ENCODE measurements at regions not wholly inside any gene's neighbourhood (a gene's known extent, or its start where the extent isn't known, plus 50 kb on each side); places are given as distances from the start of the nearest gene placed in this dataset.

- Histone ChIP-seq H3K4me1 (ENCODE audit: insufficient read depth) (peaks cover 33% of the 10 kb centered on the region), H3K27ac (peak overlapping the region; percentile 90), H3K36me3 (ENCODE audit: low read depth) (no peaks in the 10 kb centered on the region), H3K79me2 (ENCODE audit: insufficient read depth) (no peaks in the 10 kb centered on the region), H3K9me2 (ENCODE audit: insufficient read depth) (0 out of 2 replicates have a peak, but pooled peaks cover 4% of the 10 kb centered on the region), H3K4me2 (ENCODE audit: unreplicated experiment) (peak overlapping the region; percentile 54), H3K9ac (no peak overlapping the region), H3F3A (ENCODE audit: insufficient read depth) (peaks cover 31% of the 10 kb centered on the region), H3K4me3 (peak overlapping the region; percentile 36), H3K27me3 (replicated peaks; ENCODE audit: insufficient read depth) (no peaks in the 10 kb centered on the region), H2AFZ (no peak overlapping the region), H3K9me3 (ENCODE audit: low read depth) (no peaks in the 10 kb centered on the region), H4K20me1 (ENCODE audit: insufficient read depth) (no peaks in the 10 kb centered on the region)
- TF ChIP-seq EZH2 (IDR thresholded peaks at IDR 0.05; ENCODE audit: insufficient read depth, poor library complexity, severe bottlenecking): no peak
- TF ChIP-seq EZH2phosphoT487 (IDR thresholded peaks at IDR 0.05; ENCODE audit: insufficient read depth, low read depth): no peak
- in situ Hi-C loops (cut with MboI): no loop called here
- peak; percentile 46 for DNase-seq
- WGBS, 2 experiments (ENCODE audit: low coverage in 1 of 2, low lambda C conversion rate in 2 of 2, missing lambda C conversion rate in 2 of 2): 5 to 7% methylated on average over 3 of the region's 3 CpGs
These were observed 235.9 kb downstream of the DMRTA1 start for GRCh38 chr9:22682536-22682935.

GRCh38 chr9:22682961-22683699 lies 236.5 kb downstream of the DMRTA1 start:
- no peaks in the 10 kb centered on the region for H3K36me3 ChIP-seq (ENCODE audit: low read depth)
- no peak overlapping the region for H2AFZ ChIP-seq
- in situ Hi-C loops (cut with MboI): no loop called here
- H3K27me3 ChIP-seq (replicated peaks; ENCODE audit: insufficient read depth): no peaks in the 10 kb centered on the region
- 8% methylated on average over 4 of the region's 4 CpGs for WGBS, 2 experiments (ENCODE audit: low coverage in 1 of 2, low lambda C conversion rate in 2 of 2, missing lambda C conversion rate in 2 of 2)
- TF ChIP-seq EZH2phosphoT487 (IDR thresholded peaks at IDR 0.05; ENCODE audit: insufficient read depth, low read depth): no peak
- no peak for TF ChIP-seq EZH2 (IDR thresholded peaks at IDR 0.05; ENCODE audit: insufficient read depth, poor library complexity, severe bottlenecking)
- peak overlapping the region; percentile 47 for H3K4me3 ChIP-seq
- H3K4me2 ChIP-seq (ENCODE audit: unreplicated experiment): peak overlapping the region; percentile 79
- H3K27ac ChIP-seq: peak overlapping the region; percentile 90
- H3K4me1 ChIP-seq (ENCODE audit: insufficient read depth): peaks cover 33% of the 10 kb centered on the region
- no peaks in the 10 kb centered on the region for H4K20me1 ChIP-seq (ENCODE audit: insufficient read depth)
- no peaks in the 10 kb centered on the region for H3K9me3 ChIP-seq (ENCODE audit: low read depth)
- DNase-seq: peak; percentile 91
- H3K9me2 ChIP-seq (ENCODE audit: insufficient read depth): 0 out of 2 replicates have a peak, but pooled peaks cover 4% of the 10 kb centered on the region
- peaks cover 31% of the 10 kb centered on the region for H3F3A ChIP-seq (ENCODE audit: insufficient read depth)
- peak overlapping the region; percentile 61 for H3K9ac ChIP-seq
- H3K79me2 ChIP-seq (ENCODE audit: insufficient read depth): no peaks in the 10 kb centered on the region

GRCh38 chr9:22683700-22684075 lies 237.1 kb downstream of the DMRTA1 start:
- 0 to 4% methylated on average over 1 to 2 of the region's 2 CpGs for WGBS, 2 experiments (ENCODE audit: low coverage in 1 of 2, low lambda C conversion rate in 2 of 2, missing lambda C conversion rate in 2 of 2)
- Histone ChIP-seq H2AFZ (no peak overlapping the region), H4K20me1 (ENCODE audit: insufficient read depth) (no peaks in the 10 kb centered on the region), H3K27me3 (replicated peaks; ENCODE audit: insufficient read depth) (no peaks in the 10 kb centered on the region), H3K9me2 (ENCODE audit: insufficient read depth) (0 out of 2 replicates have a peak, but pooled peaks cover 4% of the 10 kb centered on the region), H3F3A (ENCODE audit: insufficient read depth) (peaks cover 31% of the 10 kb centered on the region), H3K4me1 (ENCODE audit: insufficient read depth) (peaks cover 33% of the 10 kb centered on the region), H3K9me3 (ENCODE audit: low read depth) (no peaks in the 10 kb centered on the region), H3K9ac (peak overlapping the region; percentile 61), H3K27ac (peak overlapping the region; percentile 90), H3K79me2 (ENCODE audit: insufficient read depth) (no peaks in the 10 kb centered on the region), H3K4me3 (peak overlapping the region; percentile 47), H3K36me3 (ENCODE audit: low read depth) (no peaks in the 10 kb centered on the region), H3K4me2 (ENCODE audit: unreplicated experiment) (peak overlapping the region; percentile 79)
- in situ Hi-C loops (cut with MboI): no loop called here
- TF ChIP-seq EZH2phosphoT487 (IDR thresholded peaks at IDR 0.05; ENCODE audit: insufficient read depth, low read depth): no peak
- no peak for TF ChIP-seq EZH2 (IDR thresholded peaks at IDR 0.05; ENCODE audit: insufficient read depth, poor library complexity, severe bottlenecking)
- peak; percentile 93 for DNase-seq

- peaks cover 19% of the 10 kb centered on the region; the same call in 1 of the 2 replicates for H3F3A ChIP-seq (ENCODE audit: insufficient read depth)
- H3K36me3 ChIP-seq (ENCODE audit: low read depth): no peaks in the 10 kb centered on the region
- H3K4me3 ChIP-seq: no peak overlapping the region
- DNase-seq: peak; percentile 39
- H3K27ac ChIP-seq: no peak overlapping the region
- H3K4me2 ChIP-seq (ENCODE audit: unreplicated experiment): no peak overlapping the region
- no peak overlapping the region for H2AFZ ChIP-seq
- WGBS, 2 experiments (ENCODE audit: low coverage in 1 of 2, low lambda C conversion rate in 2 of 2, missing lambda C conversion rate in 2 of 2): 62 to 63% methylated on average over 2 of the region's 2 CpGs
- no peaks in the 10 kb centered on the region for H3K79me2 ChIP-seq (ENCODE audit: insufficient read depth)
- H3K4me1 ChIP-seq (ENCODE audit: insufficient read depth): peaks cover 18% of the 10 kb centered on the region
- no peaks in the 10 kb centered on the region for H3K27me3 ChIP-seq (replicated peaks; ENCODE audit: insufficient read depth)
- no peak overlapping the region for H3K9ac ChIP-seq
- H3K9me3 ChIP-seq (ENCODE audit: low read depth): no peaks in the 10 kb centered on the region
- in situ Hi-C loops (cut with MboI): loop anchor here (10.0 kb wide), 1 partner anchor 58 kb away; no protein-coding TSS in a partner anchor
- H3K9me2 ChIP-seq (ENCODE audit: insufficient read depth): no peaks in the 10 kb centered on the region
- no peaks in the 10 kb centered on the region for H4K20me1 ChIP-seq (ENCODE audit: insufficient read depth)
- TF ChIP-seq EZH2 (IDR thresholded peaks at IDR 0.05; ENCODE audit: insufficient read depth, poor library complexity, severe bottlenecking) (no peak), EZH2phosphoT487 (IDR thresholded peaks at IDR 0.05; ENCODE audit: insufficient read depth, low read depth) (no peak)
These were observed 246.5 kb downstream of the DMRTA1 start for GRCh38 chr9:22693156-22693555.
